ENCODE measurements at regions not wholly inside any gene's neighbourhood (a gene's known extent, or its start where the extent isn't known, plus 50 kb on each side); places are given as distances from the start of the nearest gene placed in this dataset.
"Not testable (repeated sequence)": the region's sequence is repeated elsewhere in the genome, so short reads cannot be mapped to it uniquely, and the experiment has no call there.

- DNase-seq, result no peak
These were observed 72.1 kb upstream of the TENM4 start for GRCh38 chr11:79512706-79513469.

GRCh38 chr11:79510960-79511359, 70.1 kb upstream of the TENM4 start:
- no peak for DNase-seq

GRCh38 chr11:79508461-79508860, 67.6 kb upstream of the TENM4 start:
- DNase-seq, result no peak

- no peak for DNase-seq
These were observed 66.9 kb upstream of the TENM4 start for GRCh38 chr11:79507706-79508105.

GRCh38 chr11:79506734-79507344, 66.0 kb upstream of the TENM4 start:
- no peak for DNase-seq

- no peak for DNase-seq
These were observed 65.3 kb upstream of the TENM4 start for GRCh38 chr11:79506124-79506523.

GRCh38 chr11:79503028-79503427, 62.2 kb upstream of the TENM4 start:
- DNase-seq, result peak; percentile 15

- DNase-seq, result no peak
These were observed 60.9 kb upstream of the TENM4 start for GRCh38 chr11:79501707-79502106.

- not testable (repeated sequence) for DNase-seq
These were observed 59.1 kb upstream of the TENM4 start for GRCh38 chr11:79499929-79500328.

- peak; percentile 36 for DNase-seq
These were observed 57.8 kb upstream of the TENM4 start for GRCh38 chr11:79498667-79499066.

GRCh38 chr11:79493555-79494171, 52.8 kb upstream of the TENM4 start:
- DNase-seq, result peak; percentile 61

GRCh38 chr11:79492008-79492407, 51.2 kb upstream of the TENM4 start:
- DNase-seq, result no peak
